Caco-2 (cell line): ENCODE measurements at regions not wholly inside any gene's neighbourhood (a gene's known extent, or its start where the extent isn't known, plus 50 kb on each side); places are given as distances from the start of the nearest gene placed in this dataset.

Experiments
- BruUV-seq: library from RNA; stranded (reverse); fragments of 400-500 nt; replicated peaks from 2 replicates; lab custom pipeline; 2021; lab: Mats Ljungman, UMichigan
- CTCF ChIA-PET: fragments of 300-600 bp; sonication (Branson Sonifier 250); formaldehyde crosslinking; loops from one replicate; lab custom pipeline; 2022; ENCODE audit warnings: antibody characterized with exemption; lab: Charles Lee
- POLR2A ChIA-PET: fragments of 300-600 bp; sonication (Branson Sonifier 250); formaldehyde crosslinking; loops from one replicate; lab custom pipeline; 2022; ENCODE audit warnings: antibody characterized with exemption; lab: Charles Lee
- DNase-seq, 2 experiments: peaks; one replicate each; pipeline versions ENCODE4 v3.0.0 to v3.0.0-alpha.2; 2020 to 2022
- H3K27me3 ChIP-seq: replicated peaks from 2 replicates; pipeline ENCODE4 v1.6.0; 2011; ENCODE audit warnings: low read length; ENCODE audit not compliant: control insufficient read depth, insufficient read depth
- H3K36me3 ChIP-seq: 2 replicates; pipeline ENCODE4 v1.5.1; 2011; ENCODE audit warnings: low read length; ENCODE audit not compliant: control insufficient read depth, insufficient read depth
- H3K4me1 ChIP-seq: fragments of 250-450 bp; sonication (Bioruptor Pico); 2 replicates; pipeline ENCODE4 v1.5.1; 2020; ENCODE audit warnings: mild to moderate bottlenecking
- H3K4me3 ChIP-seq: 2 replicates; pipeline ENCODE4 v1.5.1; 2011; ENCODE audit warnings: low read depth, mild to moderate bottlenecking, control low read depth, low read length
- H3K9me3 ChIP-seq: fragments of 250-450 bp; sonication (Bioruptor Pico); 2 replicates; pipeline ENCODE4 v1.5.1; 2020; ENCODE audit warnings: mild to moderate bottlenecking, moderate library complexity
- H3K27ac Mint-ChIP-seq: one replicate; pipeline ENCODE4 v1.8.0; 2022; ENCODE audit warnings: mixed read lengths; ENCODE audit not compliant: unreplicated experiment
- H3K27me3 Mint-ChIP-seq: one replicate; pipeline ENCODE4 v1.8.0; 2022; ENCODE audit warnings: mixed read lengths; ENCODE audit not compliant: insufficient read depth, unreplicated experiment
- H3K36me3 Mint-ChIP-seq: one replicate; pipeline ENCODE4 v1.8.0; 2022; ENCODE audit warnings: mild to moderate bottlenecking, mixed read lengths; ENCODE audit not compliant: insufficient read depth, unreplicated experiment
- H3K4me1 Mint-ChIP-seq: one replicate; pipeline ENCODE4 v1.8.0; 2022; ENCODE audit warnings: low read depth, mixed read lengths; ENCODE audit not compliant: unreplicated experiment
- H3K4me3 Mint-ChIP-seq: one replicate; pipeline ENCODE4 v1.8.0; 2022; ENCODE audit warnings: mild to moderate bottlenecking, moderate library complexity, mixed read lengths; ENCODE audit not compliant: unreplicated experiment
- H3K9me3 Mint-ChIP-seq: one replicate; pipeline ENCODE4 v1.8.0; 2022; ENCODE audit warnings: mixed read lengths; ENCODE audit not compliant: unreplicated experiment
- CTCF ChIP-seq, 2 experiments: fragments of 200-600 bp in 1 of 2; IDR thresholded peaks; 1 replicate in 1 of 2; 2 replicates in 1 of 2; pipeline versions ENCODE4 v1.5.1 to v1.8.0; 2011 to 2022; ENCODE audit warnings: antibody characterized with exemption in 1 of 2, control low read depth in 1 of 2, inconsistent platforms in 1 of 2, low read depth in 1 of 2, low read length in 1 of 2, mild to moderate bottlenecking in 1 of 2, moderate library complexity in 1 of 2; ENCODE audit not compliant: insufficient read depth in 1 of 2, severe bottlenecking in 1 of 2, unreplicated experiment in 1 of 2
- intact Hi-C: fragments of 100-400 bp; cut with micrococcal nuclease; formaldehyde crosslinking; loops from one replicate; pipeline ENCODE4 v1.10.0; 2022; ENCODE audit not compliant: unreplicated experiment

DNA sequence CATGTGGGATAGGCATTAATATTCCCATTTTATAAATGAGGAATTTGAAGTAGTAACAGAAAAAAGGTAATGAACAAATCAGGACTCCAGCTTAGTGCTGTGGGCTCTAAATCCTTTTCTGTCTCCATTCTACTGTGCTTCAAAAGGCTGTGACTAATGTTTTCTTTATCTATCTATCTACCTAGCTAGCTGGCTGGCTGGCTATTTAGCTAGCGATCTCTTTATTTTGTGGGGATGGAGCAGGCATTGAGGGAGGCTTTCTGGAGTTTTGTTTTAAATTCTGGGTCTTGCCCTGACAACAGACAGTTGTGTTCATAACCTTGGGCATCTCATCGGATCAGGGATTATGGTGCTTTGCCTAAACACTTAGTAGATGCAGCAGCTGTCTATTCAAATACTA lies 139.2 kb downstream of the SOX4 start:
- no peaks in the 10 kb centered on the region for H3K9me3 ChIP-seq
- intact Hi-C loops: no loop called here
- H3K4me3 Mint-ChIP-seq: no peak overlapping the region

GRCh38 chr6:21733311-21733710 lies 139.8 kb downstream of the SOX4 start:
- TF ChIP-seq CTCF (IDR thresholded peaks at IDR 0.05; ENCODE audit: insufficient read depth in 1 of 2, low read depth in 1 of 2, low read length in 1 of 2, severe bottlenecking in 1 of 2, unreplicated experiment in 1 of 2): no peak
- ChIA-PET CTCF (no interaction called here), POLR2A (no interaction called here)
- no peak overlapping the region for H3K4me3 ChIP-seq
- no peaks in the 10 kb centered on the region for H3K36me3 ChIP-seq
- H3K9me3 Mint-ChIP-seq: no peaks in the 10 kb centered on the region
- no TSS peak for BruUV-seq
- no peaks in the 10 kb centered on the region for H3K36me3 Mint-ChIP-seq
- DNase-seq: no peak
- peaks cover 19% of the 10 kb centered on the region for H3K4me1 Mint-ChIP-seq
- H3K4me1 ChIP-seq: peaks cover 17% of the 10 kb centered on the region; the same call in 1 of the 2 replicates
- intact Hi-C loops: no loop called here
- H3K4me3 Mint-ChIP-seq: no peak overlapping the region
- H3K27me3 Mint-ChIP-seq: no peaks in the 10 kb centered on the region
- H3K27me3 ChIP-seq: no peaks in the 10 kb centered on the region
- H3K9me3 ChIP-seq: no peaks in the 10 kb centered on the region
- no peak overlapping the region for H3K27ac Mint-ChIP-seq

More for the DNA sequence above, 139.2 kb downstream of the SOX4 start:
- no peaks in the 10 kb centered on the region for H3K36me3 Mint-ChIP-seq
- TF ChIP-seq CTCF (IDR thresholded peaks at IDR 0.05; ENCODE audit: insufficient read depth in 1 of 2, low read depth in 1 of 2, low read length in 1 of 2, severe bottlenecking in 1 of 2, unreplicated experiment in 1 of 2): no peak
- ChIA-PET POLR2A (no interaction called here), CTCF (no interaction called here)
- no peaks in the 10 kb centered on the region for H3K27me3 Mint-ChIP-seq
- H3K4me1 Mint-ChIP-seq: peaks cover 13% of the 10 kb centered on the region
- no peaks in the 10 kb centered on the region for H3K27me3 ChIP-seq
- H3K9me3 Mint-ChIP-seq: no peaks in the 10 kb centered on the region
- H3K27ac Mint-ChIP-seq: no peak overlapping the region
- no peak for DNase-seq
- H3K36me3 ChIP-seq: no peaks in the 10 kb centered on the region
- H3K4me3 ChIP-seq: no peak overlapping the region
- no TSS peak for BruUV-seq
- peaks cover 17% of the 10 kb centered on the region; the same call in 1 of the 2 replicates for H3K4me1 ChIP-seq

DNA sequence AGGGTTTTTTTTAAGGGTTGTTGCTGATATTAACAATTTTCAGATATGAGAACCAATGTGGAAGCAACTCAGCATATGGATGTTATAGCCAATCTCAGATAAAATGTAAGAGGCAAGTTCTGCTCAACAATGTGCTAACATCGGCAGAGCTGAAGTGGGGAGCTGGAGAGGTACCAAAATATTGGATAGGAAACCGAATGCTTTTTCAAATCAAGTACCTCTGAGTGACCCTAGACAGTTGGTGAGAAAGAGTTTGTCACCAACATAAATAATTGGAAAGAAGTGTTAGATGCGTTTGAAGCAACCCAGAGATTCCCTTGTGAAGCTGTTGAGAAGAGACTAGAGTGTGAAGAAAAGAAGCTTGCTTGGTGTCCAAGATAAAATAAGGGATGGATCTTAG lies 140.7 kb downstream of the SOX4 start:
- Mint-ChIP-seq H3K36me3 (no peaks in the 10 kb centered on the region), H3K27me3 (no peaks in the 10 kb centered on the region), H3K4me3 (no peak overlapping the region), H3K9me3 (no peaks in the 10 kb centered on the region), H3K4me1 (peaks cover 22% of the 10 kb centered on the region), H3K27ac (no peak overlapping the region)
- H3K9me3 ChIP-seq: no peaks in the 10 kb centered on the region
- H3K27me3 ChIP-seq: no peaks in the 10 kb centered on the region
- peaks cover 25% of the 10 kb centered on the region for H3K4me1 ChIP-seq
- no TSS peak for BruUV-seq
- no peaks in the 10 kb centered on the region for H3K36me3 ChIP-seq
- intact Hi-C loops: no loop called here
- TF ChIP-seq CTCF (IDR thresholded peaks at IDR 0.05; ENCODE audit: insufficient read depth in 1 of 2, low read depth in 1 of 2, low read length in 1 of 2, severe bottlenecking in 1 of 2, unreplicated experiment in 1 of 2): no peak
- DNase-seq: no peak
- CTCF ChIA-PET: no interaction called here
- POLR2A ChIA-PET: no interaction called here
- no peak overlapping the region for H3K4me3 ChIP-seq
